SK-N-SH treated with all-trans-retinoic acid at 6 μM for 48 hours (cell line): ENCODE measurements at regions not wholly inside any gene's neighbourhood (a gene's known extent, or its start where the extent isn't known, plus 50 kb on each side); places are given as distances from the start of the nearest gene placed in this dataset.

Source experiments
- ATAC-seq: fragments of 200-7000 bp; cut with Tn5 transposase; 3 replicates; pipeline ENCODE4 v1.9.1; 2020; ENCODE audit warnings: mild to moderate bottlenecking, moderate library complexity
- ARNTL ChIP-seq: fragments of 450-650 bp; formaldehyde crosslinking; IDR thresholded peaks from 2 replicates; pipeline ENCODE4 v1.5.0; 2020; ENCODE audit warnings: low read depth, mild to moderate bottlenecking, moderate library complexity, borderline replicate concordance
- CREB5 ChIP-seq: fragments of 250-450 bp; sonication (Bioruptor Pico); IDR thresholded peaks from 2 replicates; pipeline ENCODE4 v1.5.1; 2020; ENCODE audit warnings: low read depth, mild to moderate bottlenecking, moderate library complexity
- CSRNP3 ChIP-seq: fragments of 250-450 bp; sonication (Bioruptor Pico); IDR thresholded peaks from 2 replicates; pipeline ENCODE4 v1.5.1; 2021; ENCODE audit warnings: mild to moderate bottlenecking, moderate library complexity
- GLIS3 ChIP-seq: fragments of 250-450 bp; sonication (Bioruptor Pico); IDR thresholded peaks from 2 replicates; pipeline ENCODE4 v1.5.0; 2020; ENCODE audit warnings: mild to moderate bottlenecking, moderate library complexity
- ISL1 ChIP-seq: fragments of 250-450 bp; sonication (Bioruptor Pico); IDR thresholded peaks from 2 replicates; pipeline ENCODE4 v2.1.2; 2022; ENCODE audit warnings: mild to moderate bottlenecking, moderate library complexity
- OSR1 ChIP-seq: fragments of 250-450 bp; sonication (Bioruptor Pico); IDR thresholded peaks from 2 replicates; pipeline ENCODE4 v1.8.0; 2022; ENCODE audit warnings: moderate library complexity, mild to moderate bottlenecking, inconsistent platforms
- PATZ1 ChIP-seq: fragments of 250-450 bp; sonication (Bioruptor Pico); IDR thresholded peaks from 2 replicates; pipeline ENCODE4 v1.8.0; 2020; ENCODE audit warnings: mild to moderate bottlenecking, moderate library complexity, borderline replicate concordance
- POU6F1 ChIP-seq: fragments of 250-450 bp; sonication (Bioruptor Pico); IDR thresholded peaks from 2 replicates; pipeline ENCODE4 v1.8.0; 2021; ENCODE audit warnings: low read depth, mild to moderate bottlenecking, moderate library complexity, borderline replicate concordance
- PPARA ChIP-seq: fragments of 250-450 bp; sonication (Bioruptor Pico); IDR thresholded peaks from 2 replicates; pipeline ENCODE4 v1.5.0; 2020; ENCODE audit warnings: mild to moderate bottlenecking, borderline replicate concordance
- SNAI2 ChIP-seq: fragments of 250-450 bp; sonication (Bioruptor Pico); IDR thresholded peaks from 2 replicates; pipeline ENCODE4 v1.5.0; 2020; ENCODE audit warnings: mild to moderate bottlenecking, moderate library complexity
- TOX ChIP-seq: fragments of 250-450 bp; sonication (Bioruptor Pico); IDR thresholded peaks from 2 replicates; pipeline ENCODE4 v1.8.0; 2021; ENCODE audit warnings: mild to moderate bottlenecking, moderate library complexity, borderline replicate concordance
- TSHZ2 ChIP-seq: fragments of 250-450 bp; sonication (Bioruptor Pico); IDR thresholded peaks from 2 replicates; pipeline ENCODE4 v1.5.0; 2020; ENCODE audit warnings: mild to moderate bottlenecking, moderate library complexity
- ZC3H10 ChIP-seq: fragments of 250-450 bp; sonication (Bioruptor Pico); IDR thresholded peaks from 2 replicates; pipeline ENCODE4 v1.5.1; 2021; ENCODE audit warnings: mild to moderate bottlenecking, moderate library complexity
- ZFP3 ChIP-seq: fragments of 250-450 bp; sonication (Bioruptor Pico); IDR thresholded peaks from 2 replicates; pipeline ENCODE4 v1.5.0; 2020; ENCODE audit warnings: mild to moderate bottlenecking, moderate library complexity
- ZNF565 ChIP-seq: fragments of 450-650 bp; formaldehyde crosslinking; conservative IDR thresholded peaks from 2 replicates; pipeline ENCODE4 v1.5.0; 2020; ENCODE audit warnings: low read depth, mild to moderate bottlenecking, moderate library complexity

- TF ChIP-seq POU6F1 (CRISPR knock-in tag): no peak
Measured at GRCh38 chr7:63012633-63013183, 985.9 kb upstream of the ZNF722 start (continued).

GRCh38 chr7:63014792-63015191 is 983.9 kb upstream of the ZNF722 start:
- TF ChIP-seq TSHZ2 (CRISPR knock-in tag) (no peak), ZNF565 (CRISPR knock-in tag) (no peak), POU6F1 (CRISPR knock-in tag) (no peak)

GRCh38 chr7:63023182-63023787 is 975.4 kb upstream of the ZNF722 start:
- ATAC-seq: no peak
- no peak for TF ChIP-seq PPARA
- TF ChIP-seq GLIS3 (CRISPR knock-in tag): no peak

More at GRCh38 chr7:63014792-63015191, 983.9 kb upstream of the ZNF722 start:
- no peak for ATAC-seq

- no peak for ATAC-seq
- no peak for TF ChIP-seq ZC3H10 (CRISPR knock-in tag)
- TF ChIP-seq PATZ1 (CRISPR knock-in tag): no peak
- TF ChIP-seq CSRNP3 (CRISPR knock-in tag): no peak
- no peak for TF ChIP-seq CREB5 (CRISPR knock-in tag)
- TF ChIP-seq ISL1 (CRISPR knock-in tag): no peak
- TF ChIP-seq SNAI2: no peak
- TF ChIP-seq ZFP3 (CRISPR knock-in tag): no peak
- TF ChIP-seq, all 23 proteins: peak for 0
Measured at GRCh38 chr7:63024446-63024845, 974.2 kb upstream of the ZNF722 start.

GRCh38 chr7:63025815-63026214 is 972.8 kb upstream of the ZNF722 start:
- TF ChIP-seq POU6F1 (CRISPR knock-in tag): no peak
- TF ChIP-seq ARNTL (CRISPR knock-in tag): no peak
- no peak for TF ChIP-seq TOX
- TF ChIP-seq CREB5 (CRISPR knock-in tag): no peak
- no peak for TF ChIP-seq OSR1
- no peak for ATAC-seq
